Ishikawa (cell line): ENCODE measurements at regions not wholly inside any gene's neighbourhood (a gene's known extent, or its start where the extent isn't known, plus 50 kb on each side); places are given as distances from the start of the nearest gene placed in this dataset.

Experiments
- CEBPB ChIP-seq: IDR thresholded peaks from 2 replicates; pipeline ENCODE4 v1.6.1; 2012
- CREB1 ChIP-seq: IDR thresholded peaks from 2 replicates; pipeline ENCODE4 v1.6.1; 2012; ENCODE audit warnings: low read depth
- EGR1 ChIP-seq: IDR thresholded peaks from 2 replicates; pipeline ENCODE4 v1.6.1; 2012
- EP300 ChIP-seq: IDR thresholded peaks from 2 replicates; pipeline ENCODE4 v1.6.1; 2012; ENCODE audit warnings: borderline replicate concordance
- FOXM1 ChIP-seq: IDR thresholded peaks from 2 replicates; pipeline ENCODE4 v1.6.1; 2012; ENCODE audit warnings: low read depth, borderline replicate concordance
- MAX ChIP-seq: IDR thresholded peaks from 2 replicates; pipeline ENCODE4 v1.6.1; 2012
- NFIC ChIP-seq: IDR thresholded peaks from 2 replicates; pipeline ENCODE4 v1.6.1; 2012
- RAD21 ChIP-seq: IDR thresholded peaks from 2 replicates; pipeline ENCODE4 v1.6.1; 2012; ENCODE audit warnings: low read depth
- TAF1 ChIP-seq: IDR thresholded peaks from 2 replicates; pipeline ENCODE4 v1.6.1; 2012; ENCODE audit warnings: low read depth, mild to moderate bottlenecking
- TCF12 ChIP-seq: IDR thresholded peaks from 2 replicates; pipeline ENCODE4 v1.6.1; 2012; ENCODE audit warnings: low read depth
- TEAD4 ChIP-seq: IDR thresholded peaks from 2 replicates; pipeline ENCODE4 v1.6.1; 2012
- USF1 ChIP-seq: IDR thresholded peaks from 2 replicates; pipeline ENCODE4 v1.6.1; 2012
- YY1 ChIP-seq: IDR thresholded peaks from 2 replicates; pipeline ENCODE4 v1.6.1; 2012; ENCODE audit warnings: low read depth
- ZBTB7A ChIP-seq: IDR thresholded peaks from 2 replicates; pipeline ENCODE4 v1.6.1; 2012; ENCODE audit warnings: low read depth
- TF ChIP-seq, protein P1 (sequence below): IDR thresholded peaks from 2 replicates; pipeline ENCODE4 v1.6.1; 2012; ENCODE audit warnings: low read depth, mild to moderate bottlenecking

DNA sequence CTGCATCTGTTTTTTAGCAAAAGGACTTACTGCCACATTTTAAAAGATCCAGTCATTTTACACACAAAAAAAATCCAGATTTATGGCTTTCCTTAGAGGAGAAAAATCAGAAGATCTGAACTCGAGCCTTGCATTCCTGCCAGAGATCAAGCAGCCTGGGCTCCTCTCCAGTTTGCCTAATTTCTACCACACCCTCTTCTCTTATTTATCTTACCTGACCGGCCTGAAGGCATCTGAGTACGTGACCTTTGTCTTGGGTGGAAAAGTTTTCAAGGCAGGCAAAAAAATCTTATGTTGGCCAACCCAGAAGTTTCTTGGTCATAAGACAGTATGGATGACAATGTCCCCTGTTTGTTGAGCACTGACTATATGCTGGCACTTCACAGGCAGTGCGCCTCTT, 60.3 kb downstream of the CHRD start:
- TF ChIP-seq RAD21 (no peak), EP300 (no peak), TCF12 (no peak), FOXM1 (no peak), TEAD4 (no peak), USF1 (no peak), CEBPB (no peak), YY1 (no peak), NFIC (no peak), ZBTB7A (no peak)

GRCh38 chr3:184441202-184441900, 61.5 kb downstream of the CHRD start:
- TF ChIP-seq TAF1 (no peak), YY1 (no peak)

GRCh38 chr3:184443364-184443763, 63.5 kb downstream of the CHRD start:
- TF ChIP-seq EP300 (no peak), USF1 (peak; percentile 53), MAX (0 out of 2 replicates have a peak, but pooled peaks have one; percentile 30), TCF12 (no peak), TAF1 (no peak), YY1 (no peak), TEAD4 (no peak), NFIC (no peak), ZBTB7A (no peak), CEBPB (no peak), CREB1 (no peak), EGR1 (no peak)
- TF ChIP-seq, protein P1, sequence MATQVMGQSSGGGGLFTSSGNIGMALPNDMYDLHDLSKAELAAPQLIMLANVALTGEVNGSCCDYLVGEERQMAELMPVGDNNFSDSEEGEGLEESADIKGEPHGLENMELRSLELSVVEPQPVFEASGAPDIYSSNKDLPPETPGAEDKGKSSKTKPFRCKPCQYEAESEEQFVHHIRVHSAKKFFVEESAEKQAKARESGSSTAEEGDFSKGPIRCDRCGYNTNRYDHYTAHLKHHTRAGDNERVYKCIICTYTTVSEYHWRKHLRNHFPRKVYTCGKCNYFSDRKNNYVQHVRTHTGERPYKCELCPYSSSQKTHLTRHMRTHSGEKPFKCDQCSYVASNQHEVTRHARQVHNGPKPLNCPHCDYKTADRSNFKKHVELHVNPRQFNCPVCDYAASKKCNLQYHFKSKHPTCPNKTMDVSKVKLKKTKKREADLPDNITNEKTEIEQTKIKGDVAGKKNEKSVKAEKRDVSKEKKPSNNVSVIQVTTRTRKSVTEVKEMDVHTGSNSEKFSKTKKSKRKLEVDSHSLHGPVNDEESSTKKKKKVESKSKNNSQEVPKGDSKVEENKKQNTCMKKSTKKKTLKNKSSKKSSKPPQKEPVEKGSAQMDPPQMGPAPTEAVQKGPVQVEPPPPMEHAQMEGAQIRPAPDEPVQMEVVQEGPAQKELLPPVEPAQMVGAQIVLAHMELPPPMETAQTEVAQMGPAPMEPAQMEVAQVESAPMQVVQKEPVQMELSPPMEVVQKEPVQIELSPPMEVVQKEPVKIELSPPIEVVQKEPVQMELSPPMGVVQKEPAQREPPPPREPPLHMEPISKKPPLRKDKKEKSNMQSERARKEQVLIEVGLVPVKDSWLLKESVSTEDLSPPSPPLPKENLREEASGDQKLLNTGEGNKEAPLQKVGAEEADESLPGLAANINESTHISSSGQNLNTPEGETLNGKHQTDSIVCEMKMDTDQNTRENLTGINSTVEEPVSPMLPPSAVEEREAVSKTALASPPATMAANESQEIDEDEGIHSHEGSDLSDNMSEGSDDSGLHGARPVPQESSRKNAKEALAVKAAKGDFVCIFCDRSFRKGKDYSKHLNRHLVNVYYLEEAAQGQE: no peak

DNA sequence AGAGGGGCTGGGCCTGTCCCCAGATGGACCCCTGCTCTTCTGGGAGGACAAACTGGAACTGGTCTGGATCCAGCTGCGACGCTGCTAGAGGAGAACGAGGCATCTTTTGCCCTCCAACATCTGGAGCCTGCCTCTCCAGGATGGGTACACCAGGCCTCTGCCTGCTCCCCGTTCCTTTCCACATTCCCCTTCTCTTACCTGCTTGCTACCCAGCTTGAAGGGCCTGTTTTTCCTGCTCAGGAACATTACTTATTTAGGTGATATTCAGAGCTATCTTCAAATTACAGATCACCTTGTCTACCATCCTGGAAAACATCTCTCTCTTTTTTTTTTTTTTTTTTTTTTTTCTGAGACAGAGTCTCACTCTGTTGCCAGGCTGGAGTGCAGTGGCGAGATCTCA, 64.0 kb downstream of the CHRD start:
- TF ChIP-seq TAF1 (no peak), NFIC (no peak), TEAD4 (no peak), CREB1 (no peak), MAX (no peak), ZBTB7A (no peak)
- TF ChIP-seq, protein P1: no peak

DNA sequence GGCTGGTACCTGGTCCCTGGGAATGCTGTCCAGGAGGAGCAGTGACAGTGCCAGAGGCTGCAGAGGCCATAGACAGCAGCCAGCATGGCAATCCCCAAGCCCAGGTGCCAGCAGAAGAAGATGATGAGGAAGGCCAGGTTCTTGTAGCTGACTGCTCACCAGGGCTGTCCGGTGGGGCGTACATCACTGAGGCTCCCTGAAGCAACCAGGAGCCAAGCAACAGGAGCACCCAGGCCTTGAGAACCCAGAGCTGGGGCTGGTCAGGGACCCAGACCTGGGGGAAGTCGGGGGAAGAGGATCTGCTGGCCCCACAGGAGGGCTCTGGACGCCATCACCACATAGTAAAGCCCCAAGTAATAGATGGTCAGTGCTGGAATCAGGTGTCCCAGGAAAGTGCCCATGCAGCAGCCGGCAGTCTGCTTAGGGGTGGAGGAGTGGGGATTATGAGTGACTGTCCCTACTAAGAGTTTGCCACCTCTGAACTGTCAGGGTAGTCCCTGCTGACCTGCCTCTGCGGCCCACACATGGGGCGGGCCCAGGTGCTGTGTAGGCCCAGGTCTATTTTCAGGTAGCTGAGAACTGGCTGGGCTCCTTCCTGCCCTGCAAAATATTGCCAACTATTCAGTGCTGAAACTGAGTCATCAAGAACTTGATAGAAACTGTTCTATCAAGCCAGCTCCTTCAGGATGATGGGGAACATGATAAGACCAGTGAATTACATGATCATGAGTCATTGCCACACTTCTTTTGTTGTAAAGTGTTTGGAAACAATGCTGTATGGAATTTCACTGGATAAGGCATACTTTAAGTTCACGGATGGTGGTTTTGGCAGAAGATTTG, 68.7 kb downstream of the CHRD start:
- TF ChIP-seq TAF1 (no peak), CEBPB (peak; percentile 56; the same call in 1 of the 2 replicates), ZBTB7A (no peak), EGR1 (no peak), TEAD4 (peak; percentile 83), TCF12 (peak; percentile 74), EP300 (peak; percentile 74; the same call in 1 of the 2 replicates), NFIC (peak; percentile 80), USF1 (no peak), RAD21 (no peak), FOXM1 (no peak), YY1 (no peak), CREB1 (no peak), MAX (no peak)
- TF ChIP-seq, protein P1: no peak
